Keratinocyte (primary cell): ENCODE measurements at regions not wholly inside any gene's neighbourhood (a gene's known extent, or its start where the extent isn't known, plus 50 kb on each side); places are given as distances from the start of the nearest gene placed in this dataset.

Experiments used
- DNase-seq: peaks from one replicate; pipeline ENCODE4 v3.0.0-alpha.2; 2011; ENCODE audit warnings: low read depth, missing footprints, low spot score
- FAIRE-seq: peaks from 2 replicates; lab custom pipeline; 2011; peaks lifted over from hg19 to GRCh38; lab: Jason Lieb, UNC
- H2AFZ ChIP-seq: 2 replicates; pipeline ENCODE4 v1.6.0; 2012; ENCODE audit warnings: low read length, control low read depth, inconsistent platforms; ENCODE audit not compliant: control insufficient read depth
- H3K27ac ChIP-seq: 2 replicates; pipeline ENCODE4 v1.5.1; 2011; ENCODE audit warnings: low read length; ENCODE audit not compliant: control insufficient read depth, insufficient read depth
- H3K27me3 ChIP-seq: 3 replicates; pipeline ENCODE4 v1.6.0; 2011; ENCODE audit warnings: low read length; ENCODE audit not compliant: control insufficient read depth, insufficient read depth; ENCODE audit errors: extremely low read depth
- H3K36me3 ChIP-seq, 2 experiments: 2 replicates in 1 of 2; 3 replicates in 1 of 2; pipeline ENCODE4 v1.5.1; 2011; ENCODE audit warnings: low read length in 2 of 2, mild to moderate bottlenecking in 1 of 2; ENCODE audit not compliant: control insufficient read depth in 2 of 2, insufficient read depth in 2 of 2; ENCODE audit errors: extremely low read depth in 1 of 2
- H3K4me1 ChIP-seq: 3 replicates; pipeline ENCODE4 v1.5.1; 2011; ENCODE audit warnings: low read length; ENCODE audit not compliant: control insufficient read depth, insufficient read depth; ENCODE audit errors: extremely low read depth
- H3K4me2 ChIP-seq: 3 replicates; pipeline ENCODE4 v1.6.0; 2011; ENCODE audit warnings: low read depth, low read length; ENCODE audit not compliant: control insufficient read depth, insufficient read depth; ENCODE audit errors: extremely low read depth
- H3K4me3 ChIP-seq, 3 experiments: fragments of 200-600 bp in 1 of 3; sonication (generic) in 1 of 3; 2 replicates in 2 of 3; 3 replicates in 1 of 3; pipeline ENCODE4 v1.5.1; 2011 to 2016; ENCODE audit warnings: low read length in 3 of 3, mild to moderate bottlenecking in 3 of 3, control low read depth in 2 of 3, inconsistent platforms in 1 of 3, low read depth in 1 of 3, mixed read lengths in 1 of 3, mixed run types in 1 of 3, moderate library complexity in 1 of 3; ENCODE audit not compliant: control insufficient read depth in 2 of 3, insufficient read depth in 2 of 3; ENCODE audit errors: extremely low read depth in 1 of 3
- H3K79me2 ChIP-seq: 2 replicates; pipeline ENCODE4 v1.6.0; 2012; ENCODE audit warnings: low read length; ENCODE audit not compliant: control insufficient read depth, insufficient read depth
- H3K9ac ChIP-seq: 3 replicates; pipeline ENCODE4 v1.6.0; 2011; ENCODE audit warnings: low read length; ENCODE audit not compliant: control insufficient read depth, insufficient read depth; ENCODE audit errors: extremely low read depth
- H3K9me1 ChIP-seq: 3 replicates; pipeline ENCODE4 v1.6.0; 2011; ENCODE audit warnings: low read length; ENCODE audit not compliant: control insufficient read depth, insufficient read depth; ENCODE audit errors: extremely low read depth
- H3K9me3 ChIP-seq: 2 replicates; pipeline ENCODE4 v1.5.1; 2012; ENCODE audit warnings: low read depth, low read length; ENCODE audit not compliant: control insufficient read depth
- H4K20me1 ChIP-seq: 3 replicates; pipeline ENCODE4 v1.6.0; 2011; ENCODE audit warnings: low read length; ENCODE audit not compliant: control insufficient read depth, insufficient read depth; ENCODE audit errors: extremely low read depth
- EZH2 ChIP-seq: IDR thresholded peaks from one replicate; pipeline ENCODE4 v1.6.1; 2012; ENCODE audit warnings: inconsistent platforms, mild to moderate bottlenecking, low read length, moderate library complexity
- dilution Hi-C: fragments of 300-500 bp; cut with MboI; formaldehyde crosslinking; loops from one replicate; pipeline ENCODE4 v1.7.0; 2020; ENCODE audit warnings: low sequenced_read_pairs; ENCODE audit not compliant: extremely low pct_ligation_motif_present
- TF ChIP-seq, protein P1 (sequence below), 3 experiments: IDR thresholded peaks in 1 of 3; conservative IDR thresholded peaks in 1 of 3; optimal IDR thresholded peaks in 1 of 3; 2 replicates in 2 of 3; 3 replicates in 1 of 3; pipeline versions ENCODE3 to v1.5.1; 2011; ENCODE audit warnings: low read length in 3 of 3, mild to moderate bottlenecking in 3 of 3, moderate library complexity in 2 of 3, control low read depth in 1 of 3, inconsistent platforms in 1 of 3; ENCODE audit not compliant: insufficient read depth in 2 of 3; ENCODE audit errors: extremely low read depth in 1 of 3

- dilution Hi-C loops, result no loop called here
- H4K20me1 ChIP-seq, result no peaks in the 10 kb centered on the region
- H3K9me1 ChIP-seq, result no peaks in the 10 kb centered on the region
- no peak for FAIRE-seq
- no peaks in the 10 kb centered on the region for H3K27me3 ChIP-seq
- TF ChIP-seq, protein P1, sequence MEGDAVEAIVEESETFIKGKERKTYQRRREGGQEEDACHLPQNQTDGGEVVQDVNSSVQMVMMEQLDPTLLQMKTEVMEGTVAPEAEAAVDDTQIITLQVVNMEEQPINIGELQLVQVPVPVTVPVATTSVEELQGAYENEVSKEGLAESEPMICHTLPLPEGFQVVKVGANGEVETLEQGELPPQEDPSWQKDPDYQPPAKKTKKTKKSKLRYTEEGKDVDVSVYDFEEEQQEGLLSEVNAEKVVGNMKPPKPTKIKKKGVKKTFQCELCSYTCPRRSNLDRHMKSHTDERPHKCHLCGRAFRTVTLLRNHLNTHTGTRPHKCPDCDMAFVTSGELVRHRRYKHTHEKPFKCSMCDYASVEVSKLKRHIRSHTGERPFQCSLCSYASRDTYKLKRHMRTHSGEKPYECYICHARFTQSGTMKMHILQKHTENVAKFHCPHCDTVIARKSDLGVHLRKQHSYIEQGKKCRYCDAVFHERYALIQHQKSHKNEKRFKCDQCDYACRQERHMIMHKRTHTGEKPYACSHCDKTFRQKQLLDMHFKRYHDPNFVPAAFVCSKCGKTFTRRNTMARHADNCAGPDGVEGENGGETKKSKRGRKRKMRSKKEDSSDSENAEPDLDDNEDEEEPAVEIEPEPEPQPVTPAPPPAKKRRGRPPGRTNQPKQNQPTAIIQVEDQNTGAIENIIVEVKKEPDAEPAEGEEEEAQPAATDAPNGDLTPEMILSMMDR (optimal IDR thresholded peaks at IDR 0.05 in 1 of 3, IDR thresholded peaks at IDR 0.05 in 1 of 3, conservative IDR thresholded peaks at IDR 0.05 in 1 of 3; ENCODE audit: extremely low read depth in 1 of 3, insufficient read depth in 2 of 3, low read length in 3 of 3), result no peak
- no peak for TF ChIP-seq EZH2
- H2AFZ ChIP-seq, result no peak overlapping the region
- H3K27ac ChIP-seq, result no peak overlapping the region
- no peak overlapping the region for H3K4me3 ChIP-seq
- no peaks in the 10 kb centered on the region for H3K4me1 ChIP-seq
- no peaks in the 10 kb centered on the region for H3K9me3 ChIP-seq
- no peaks in the 10 kb centered on the region for H3K36me3 ChIP-seq
- H3K79me2 ChIP-seq, result no peaks in the 10 kb centered on the region
- no peak overlapping the region for H3K4me2 ChIP-seq
- DNase-seq, result no peak
- H3K9ac ChIP-seq, result no peak overlapping the region
These were observed 163.6 kb upstream of the HNRNPA3 start for GRCh38 chr2:177048981-177049380.

DNA sequence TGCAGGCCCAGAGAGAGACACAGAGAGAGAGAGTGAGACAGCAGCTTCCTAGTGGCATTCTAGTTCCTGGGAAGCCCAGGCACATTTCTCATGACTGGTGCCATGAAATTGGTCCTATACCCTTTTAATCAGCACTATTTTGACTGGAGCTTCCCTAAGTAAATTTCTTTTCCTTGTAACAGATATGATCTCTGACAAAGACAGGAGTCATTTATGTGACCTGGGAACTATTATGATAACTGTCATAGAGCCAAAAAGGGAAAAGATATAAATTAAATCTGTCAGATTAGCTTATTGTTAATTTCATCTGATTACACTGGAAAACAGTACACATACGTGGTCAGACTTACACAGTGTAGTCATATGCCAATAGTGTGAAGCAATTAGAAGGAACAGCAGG, 161.3 kb upstream of the HNRNPA3 start:
- Histone ChIP-seq H3K4me2 (no peak overlapping the region), H3K9me3 (no peaks in the 10 kb centered on the region), H3K4me3 (no peak overlapping the region), H2AFZ (no peak overlapping the region), H4K20me1 (no peaks in the 10 kb centered on the region), H3K27me3 (no peaks in the 10 kb centered on the region), H3K9me1 (no peaks in the 10 kb centered on the region), H3K4me1 (no peaks in the 10 kb centered on the region), H3K36me3 (no peaks in the 10 kb centered on the region), H3K27ac (no peak overlapping the region), H3K79me2 (no peaks in the 10 kb centered on the region), H3K9ac (no peak overlapping the region)
- dilution Hi-C loops, result no loop called here
- DNase-seq (no peak), FAIRE-seq (no peak)
- TF ChIP-seq EZH2, result no peak
- TF ChIP-seq, protein P1 (optimal IDR thresholded peaks at IDR 0.05 in 1 of 3, IDR thresholded peaks at IDR 0.05 in 1 of 3, conservative IDR thresholded peaks at IDR 0.05 in 1 of 3; ENCODE audit: extremely low read depth in 1 of 3, insufficient read depth in 2 of 3, low read length in 3 of 3), result no peak
